ENCODE measurements at regions not wholly inside any gene's neighbourhood (a gene's known extent, or its start where the extent isn't known, plus 50 kb on each side); places are given as distances from the start of the nearest gene placed in this dataset.
A peak's percentile ranks its signal among the peaks of the same experiment; 100 is the strongest.
"Not testable (repeated sequence)": the region's sequence is repeated elsewhere in the genome, so short reads cannot be mapped to it uniquely, and the experiment has no call there.

DNA sequence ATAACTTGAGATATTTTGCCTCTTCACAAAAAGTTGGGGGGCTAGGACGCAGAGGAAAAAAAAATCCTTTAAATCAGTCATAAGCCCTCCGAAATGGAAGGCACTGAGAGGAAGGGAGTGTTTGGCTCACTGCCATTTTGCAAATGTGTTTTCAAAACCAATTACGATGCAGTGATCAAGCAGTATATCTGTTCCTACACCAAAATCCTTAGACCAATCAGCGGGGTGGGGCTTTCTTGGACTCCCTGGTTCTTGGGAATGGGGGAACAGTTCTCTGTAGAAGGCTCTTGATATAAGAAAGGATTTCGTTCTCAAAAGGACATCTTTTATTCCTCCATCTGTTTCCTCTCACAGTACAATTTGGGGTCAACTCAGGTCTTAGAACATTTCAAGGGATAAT is 478.6 kb upstream of the JARID2 start:
- DNase-seq, result peak in 1 of 4 experiments; percentile 14

DNA sequence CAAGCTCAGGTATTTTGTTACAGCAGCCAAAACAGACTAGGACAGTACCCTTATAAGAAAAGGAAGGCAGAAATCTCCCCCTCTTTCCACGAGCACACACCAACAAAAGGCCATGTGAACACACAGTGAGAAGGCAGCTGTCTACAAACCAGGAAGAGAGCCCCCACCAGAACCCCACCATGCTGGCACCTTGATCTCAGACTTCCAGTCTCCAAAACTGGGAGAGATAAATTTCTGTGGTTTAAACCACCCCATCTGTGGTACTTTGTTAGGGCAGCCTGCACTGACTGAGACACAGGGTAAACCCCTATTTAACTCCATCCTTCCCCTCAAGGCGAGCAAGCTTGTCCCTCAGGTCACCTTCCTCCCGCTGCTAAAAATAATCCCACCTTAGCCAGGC is 475.8 kb upstream of the JARID2 start:
- no peak for DNase-seq

DNA sequence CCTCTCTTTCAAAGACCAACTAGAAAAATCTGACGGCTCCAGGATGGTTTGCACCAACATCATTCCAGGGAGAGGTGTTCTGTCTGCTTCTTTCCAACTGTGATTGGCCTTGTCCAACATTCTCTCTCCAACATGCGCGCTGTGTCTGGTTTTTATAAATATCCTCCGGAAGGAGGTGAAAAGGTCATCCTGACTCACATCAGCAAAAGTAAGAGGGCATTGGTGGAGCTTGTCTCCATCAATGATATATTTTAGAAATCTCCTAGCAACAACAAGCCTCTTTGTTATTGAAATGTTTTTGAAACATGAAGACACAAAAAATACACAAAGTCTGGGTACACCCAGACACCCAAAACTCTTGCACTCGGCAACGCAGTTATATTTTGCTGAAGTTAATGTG is 475.3 kb upstream of the JARID2 start:
- DNase-seq, result no peak

DNA sequence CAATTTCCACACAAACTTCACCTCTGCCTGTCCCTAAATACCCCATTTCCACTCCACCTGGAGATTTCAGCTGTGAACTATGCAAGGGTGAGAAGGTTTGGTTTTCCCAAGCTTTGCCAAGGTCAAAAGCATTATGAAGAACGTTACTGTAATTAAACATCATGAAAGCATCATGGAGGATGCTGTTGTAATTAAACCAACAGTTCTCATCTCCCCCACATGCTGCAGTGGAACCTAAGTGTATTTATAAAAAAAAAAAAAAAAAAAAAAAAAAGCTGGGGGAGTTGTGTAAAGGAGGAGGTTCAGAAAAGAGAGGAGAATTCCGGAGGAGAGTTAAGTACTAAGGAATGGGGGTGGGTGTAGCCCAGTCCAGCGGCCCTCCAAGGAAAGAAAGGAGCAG is 474.9 kb upstream of the JARID2 start:
- no peak for DNase-seq

DNA sequence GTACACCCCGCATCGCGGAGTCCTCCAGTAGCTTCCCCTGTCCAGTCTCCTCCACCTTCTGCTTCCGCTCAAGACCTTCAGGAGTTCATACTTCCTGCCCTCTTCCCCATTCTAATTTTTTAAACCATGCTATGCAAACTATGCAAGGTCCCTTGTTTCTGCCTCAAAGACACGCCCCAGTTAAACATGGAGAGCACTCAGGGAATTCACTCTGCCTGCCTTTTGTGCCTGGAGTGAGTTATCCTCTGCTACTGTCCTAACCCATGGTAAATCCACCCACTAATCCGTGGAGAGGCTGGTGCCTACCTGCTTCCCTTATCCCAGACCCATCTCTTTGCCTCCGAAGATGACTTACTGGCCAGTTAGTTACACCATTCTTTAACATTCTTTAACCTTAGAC is 473.7 kb upstream of the JARID2 start:
- no peak for DNase-seq

- DNase-seq, result no peak
These were observed 470.3 kb upstream of the JARID2 start for GRCh38 chr6:14775528-14775927.

DNA sequence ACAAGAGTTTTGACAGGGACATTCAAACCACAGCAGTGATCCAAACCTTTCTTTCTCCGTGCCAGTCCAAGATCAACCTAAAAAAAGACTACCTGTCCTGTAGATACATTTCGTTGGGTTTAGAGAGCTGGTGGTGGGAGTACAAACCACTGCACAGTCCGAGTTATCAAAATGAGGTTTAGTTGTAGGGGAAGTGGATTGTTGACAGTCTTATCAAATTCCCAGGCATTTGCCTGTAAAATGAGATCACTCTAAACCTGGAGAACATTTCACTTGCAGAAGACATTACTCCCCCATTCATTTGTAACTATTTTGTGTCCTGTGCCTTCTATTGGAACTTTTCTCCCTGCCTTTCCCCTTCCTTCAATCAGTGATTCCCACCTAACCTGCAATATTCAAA is 469.6 kb upstream of the JARID2 start:
- DNase-seq, result no peak

DNA sequence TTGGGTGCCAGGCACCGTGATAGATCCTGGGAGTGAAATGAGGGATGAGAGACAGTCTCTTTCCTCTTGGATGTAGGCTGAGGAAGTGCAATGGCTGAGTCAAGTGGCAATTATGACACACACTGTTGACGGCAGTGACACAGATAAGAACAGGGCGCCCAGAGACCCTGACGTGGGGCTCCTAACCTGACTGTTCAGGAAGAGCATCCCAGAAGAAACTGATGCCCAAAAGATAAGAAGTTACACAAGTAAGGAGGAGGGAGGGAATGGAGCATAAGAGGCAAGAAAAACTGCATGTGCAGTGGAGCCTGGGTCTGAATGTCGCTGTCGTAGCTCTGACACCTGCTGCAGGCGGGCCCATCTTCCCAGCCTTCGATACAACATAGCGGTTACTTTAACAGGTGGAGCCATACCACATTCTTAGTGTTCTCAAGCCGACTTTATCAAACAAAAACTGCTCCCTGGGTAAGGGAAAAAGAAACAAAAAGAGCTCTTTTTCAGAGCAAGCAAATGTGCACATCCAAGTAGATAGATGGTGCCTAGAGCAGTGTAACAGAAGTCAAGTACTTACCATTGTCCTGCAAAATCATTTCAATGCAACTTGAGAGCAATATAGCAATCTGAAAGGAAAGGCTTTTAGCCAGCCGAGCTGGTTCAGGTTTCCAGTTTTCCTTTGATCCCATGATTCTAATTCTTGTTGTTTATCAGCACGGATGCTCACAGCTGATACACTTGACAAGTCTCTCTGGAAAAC is 463.9 kb upstream of the JARID2 start:
- peak in 2 of 4 experiments; percentile 26 to 32 for DNase-seq

DNA sequence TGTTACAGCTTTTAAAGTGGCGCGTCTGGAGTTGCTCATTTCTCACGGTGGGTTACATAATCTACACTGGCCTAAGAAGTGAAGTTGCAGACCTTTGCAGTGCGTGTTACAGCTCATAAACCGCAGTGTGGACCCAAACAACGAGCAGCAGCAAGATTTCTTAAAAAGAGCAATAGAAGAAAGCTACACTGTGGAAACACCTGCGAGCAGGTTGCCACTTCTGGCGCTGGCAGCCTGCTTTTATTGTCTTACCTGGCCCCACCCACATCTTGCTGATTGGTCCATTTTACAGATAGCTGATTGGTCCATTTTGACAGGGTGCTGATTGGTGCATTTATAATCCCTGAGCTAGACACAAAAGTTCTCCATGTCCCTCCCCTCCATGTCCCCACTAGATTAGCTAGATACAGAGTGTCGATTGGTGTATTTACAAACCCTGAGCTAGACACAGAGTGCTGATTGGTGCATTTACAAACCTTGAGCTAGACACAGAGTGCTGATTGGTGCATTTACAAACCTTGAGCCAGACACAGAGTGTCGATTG is 462.9 kb upstream of the JARID2 start:
- DNase-seq, result not testable (repeated sequence)

GRCh38 chr6:14783594-14783993 is 462.3 kb upstream of the JARID2 start:
- no peak for DNase-seq

GRCh38 chr6:14784596-14785492 is 461.0 kb upstream of the JARID2 start:
- no peak for DNase-seq

DNA sequence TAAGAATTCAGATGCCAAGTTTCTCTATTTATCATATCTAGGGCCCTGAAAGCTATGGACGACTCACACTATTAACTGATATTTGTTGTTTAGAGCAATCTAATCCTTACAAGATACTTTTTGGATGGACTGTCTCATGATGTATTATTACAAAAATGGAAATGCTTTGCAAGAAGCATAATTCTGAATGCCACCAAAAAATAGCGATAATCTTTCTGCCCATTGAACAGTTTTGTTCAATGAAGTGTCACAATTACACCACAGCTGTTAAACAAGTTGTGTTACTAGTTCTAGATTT is 460.4 kb upstream of the JARID2 start:
- DNase-seq, result no peak

DNA sequence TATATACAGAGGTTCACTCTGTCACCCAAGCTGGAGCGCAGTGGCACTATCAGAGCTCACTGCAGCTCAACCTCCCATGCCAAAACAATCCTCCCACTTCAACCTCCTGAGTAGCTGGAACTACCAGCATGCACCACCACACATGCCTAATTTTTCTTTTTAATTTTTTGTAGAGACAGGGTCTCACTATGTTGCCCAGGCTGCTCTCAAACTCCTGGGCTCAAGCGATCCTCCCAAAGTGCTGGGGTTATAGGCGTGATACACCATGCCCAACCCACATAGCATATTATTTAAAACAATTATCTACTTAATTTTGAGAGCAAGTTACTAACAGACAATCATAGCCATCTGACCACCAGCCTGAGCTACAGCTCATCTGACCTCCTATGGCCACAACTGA is 459.9 kb upstream of the JARID2 start:
- no peak for DNase-seq

- no peak for DNase-seq
These were observed 459.4 kb upstream of the JARID2 start for GRCh38 chr6:14786455-14786854.

- no peak for DNase-seq
These were observed 458.6 kb upstream of the JARID2 start for GRCh38 chr6:14787250-14787649.

DNA sequence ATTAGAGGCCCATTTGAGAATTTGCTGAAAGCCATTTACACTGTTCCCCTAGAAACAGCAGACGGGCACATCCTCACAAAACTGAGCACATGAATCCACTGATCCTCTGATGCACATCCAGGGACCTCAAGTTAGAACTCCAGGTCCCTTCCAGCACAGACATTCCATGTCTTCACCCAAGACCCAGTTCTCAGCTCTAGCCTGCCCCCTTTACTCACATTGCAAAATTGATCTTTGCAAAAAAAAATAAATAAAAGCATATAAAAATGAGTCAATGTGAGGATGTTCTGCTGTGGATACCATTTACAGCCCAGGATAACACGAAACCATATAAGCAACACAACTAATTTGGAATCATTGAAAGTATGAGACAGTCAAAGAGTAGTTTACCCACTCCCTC is 458.2 kb upstream of the JARID2 start:
- DNase-seq, result no peak

DNA sequence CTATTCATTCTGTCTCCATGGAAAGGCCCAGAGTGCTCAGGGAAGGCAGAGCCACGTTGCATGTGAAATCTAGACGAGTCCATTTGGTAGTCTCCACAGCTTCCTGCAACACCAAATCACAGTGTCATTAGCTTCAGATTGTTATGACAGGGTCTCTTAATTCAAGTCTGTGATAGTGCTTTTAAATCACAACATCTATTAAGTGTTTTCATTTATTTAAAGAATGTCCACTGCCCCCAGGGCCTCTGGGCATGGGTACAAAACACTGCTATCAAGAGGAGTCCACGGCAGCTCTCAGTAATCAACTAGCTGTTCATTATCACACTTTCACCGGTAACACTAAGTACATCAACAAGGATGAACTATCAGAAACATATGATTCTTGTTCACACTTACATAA is 455.9 kb upstream of the JARID2 start:
- no peak for DNase-seq

- DNase-seq, result no peak
These were observed 454.9 kb upstream of the JARID2 start for GRCh38 chr6:14790976-14791375.

- peak in 2 of 4 experiments; percentile 28 to 38 for DNase-seq
These were observed 454.3 kb upstream of the JARID2 start for GRCh38 chr6:14791526-14791925.

DNA sequence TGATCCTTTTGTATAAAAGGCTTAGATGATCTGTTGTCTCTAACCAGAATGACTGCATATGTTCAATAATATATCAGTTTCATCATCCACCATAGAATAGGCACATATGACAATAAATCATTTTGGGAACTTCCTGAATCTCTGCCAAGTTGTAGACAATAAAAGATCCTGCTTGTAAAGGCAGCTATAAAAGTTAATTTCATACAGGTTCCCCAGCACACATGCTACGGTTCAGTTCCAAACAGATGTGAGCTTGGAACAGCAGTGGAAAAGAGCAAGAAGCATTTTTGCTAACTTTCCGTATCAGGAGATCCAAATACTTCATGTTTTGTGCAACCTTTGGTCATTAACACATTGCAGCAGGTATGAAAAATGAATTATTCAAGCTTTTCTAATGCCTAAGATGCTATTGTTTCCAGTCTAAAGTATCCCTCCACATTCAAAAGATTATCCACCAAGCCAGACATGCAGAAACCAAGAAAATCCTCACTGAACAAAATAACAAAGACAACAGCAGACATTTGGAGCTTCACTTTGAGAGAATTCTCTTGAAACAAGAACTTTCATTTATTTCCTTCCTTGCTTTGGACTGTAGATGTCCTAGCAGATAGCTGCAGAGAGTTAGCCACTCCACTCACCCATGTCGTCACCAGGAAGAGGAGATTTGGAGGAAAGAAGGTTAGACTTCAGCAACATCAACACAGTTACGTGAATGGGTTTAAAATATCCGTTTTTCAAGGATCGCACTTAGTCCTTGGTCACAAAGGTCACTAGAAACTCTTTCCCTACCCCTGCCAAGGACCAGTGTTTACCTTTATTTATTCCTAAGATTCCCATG is 453.5 kb upstream of the JARID2 start:
- DNase-seq, result peak in 3 of 4 experiments; percentile 13 to 66 (median 59)

- no peak for DNase-seq
These were observed 450.4 kb upstream of the JARID2 start for GRCh38 chr6:14795451-14795850.

- DNase-seq, result no peak
These were observed 448.7 kb upstream of the JARID2 start for GRCh38 chr6:14796974-14797762.
